ENCODE measurements at regions not wholly inside any gene's neighbourhood (a gene's known extent, or its start where the extent isn't known, plus 50 kb on each side); places are given as distances from the start of the nearest gene placed in this dataset.

DNA sequence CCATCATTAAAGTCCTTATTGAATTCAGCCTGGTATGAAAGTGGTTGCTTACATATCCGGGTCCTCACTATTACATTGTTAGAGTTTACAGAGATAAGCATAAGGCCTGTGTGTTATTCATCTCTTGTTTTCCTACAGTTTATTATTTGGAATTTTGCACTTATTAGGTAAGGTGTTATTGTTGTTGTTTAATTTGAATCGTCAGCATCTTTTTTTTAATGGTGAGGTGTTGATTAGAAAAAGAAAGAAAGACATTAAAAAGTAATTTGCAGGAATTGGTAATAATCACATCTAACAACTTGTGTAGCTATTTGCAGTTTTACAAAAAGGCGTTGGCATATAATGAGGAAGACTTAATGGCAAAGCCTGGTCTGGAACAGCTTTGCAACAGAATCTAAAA, 158.6 kb downstream of the SAMD5 start:
- TF ChIP-seq, protein P1, sequence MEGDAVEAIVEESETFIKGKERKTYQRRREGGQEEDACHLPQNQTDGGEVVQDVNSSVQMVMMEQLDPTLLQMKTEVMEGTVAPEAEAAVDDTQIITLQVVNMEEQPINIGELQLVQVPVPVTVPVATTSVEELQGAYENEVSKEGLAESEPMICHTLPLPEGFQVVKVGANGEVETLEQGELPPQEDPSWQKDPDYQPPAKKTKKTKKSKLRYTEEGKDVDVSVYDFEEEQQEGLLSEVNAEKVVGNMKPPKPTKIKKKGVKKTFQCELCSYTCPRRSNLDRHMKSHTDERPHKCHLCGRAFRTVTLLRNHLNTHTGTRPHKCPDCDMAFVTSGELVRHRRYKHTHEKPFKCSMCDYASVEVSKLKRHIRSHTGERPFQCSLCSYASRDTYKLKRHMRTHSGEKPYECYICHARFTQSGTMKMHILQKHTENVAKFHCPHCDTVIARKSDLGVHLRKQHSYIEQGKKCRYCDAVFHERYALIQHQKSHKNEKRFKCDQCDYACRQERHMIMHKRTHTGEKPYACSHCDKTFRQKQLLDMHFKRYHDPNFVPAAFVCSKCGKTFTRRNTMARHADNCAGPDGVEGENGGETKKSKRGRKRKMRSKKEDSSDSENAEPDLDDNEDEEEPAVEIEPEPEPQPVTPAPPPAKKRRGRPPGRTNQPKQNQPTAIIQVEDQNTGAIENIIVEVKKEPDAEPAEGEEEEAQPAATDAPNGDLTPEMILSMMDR (IDR thresholded peaks at IDR 0.05) = no peak
- TF ChIP-seq POLR2A (IDR thresholded peaks at IDR 0.05) = no peak
- TF ChIP-seq POLR2AphosphoS5 (IDR thresholded peaks at IDR 0.05) = no peak

All from breast epithelium (tissue), 3 donors.